Fibroblast of lung (primary cell): ENCODE measurements at regions not wholly inside any gene's neighbourhood (a gene's known extent, or its start where the extent isn't known, plus 50 kb on each side); places are given as distances from the start of the nearest gene placed in this dataset.
"Not testable (repeated sequence)": the region's sequence is repeated elsewhere in the genome, so short reads cannot be mapped to it uniquely, and the experiment has no call there.

Experiments used
- DNase-seq, 2 donors: peaks; one replicate each; pipeline versions ENCODE4 v3.0.0 to v3.0.0-alpha.2; 2010; ENCODE audit warnings: low read depth in 2 of 2
- H2AFZ ChIP-seq: 2 replicates; pipeline ENCODE4 v1.5.1; 2012; ENCODE audit warnings: low read length, control low read depth, inconsistent platforms
- H3K27ac ChIP-seq: 2 replicates; pipeline ENCODE4 v1.5.1; 2011; ENCODE audit warnings: low read length, control low read depth; ENCODE audit not compliant: insufficient read depth
- H3K27me3 ChIP-seq: 2 replicates; pipeline ENCODE4 v1.5.1; 2011; ENCODE audit warnings: mild to moderate bottlenecking, low read length; ENCODE audit not compliant: control insufficient read depth, insufficient read depth
- H3K36me3 ChIP-seq: 2 replicates; pipeline ENCODE4 v1.5.1; 2011; ENCODE audit warnings: low read length; ENCODE audit not compliant: control insufficient read depth, insufficient read depth
- H3K4me1 ChIP-seq: 2 replicates; pipeline ENCODE4 v1.5.1; 2011; ENCODE audit warnings: low read length; ENCODE audit not compliant: control insufficient read depth, insufficient read depth; ENCODE audit errors: extremely low read depth
- H3K4me2 ChIP-seq: 2 replicates; pipeline ENCODE4 v1.5.1; 2011; ENCODE audit warnings: low read length, control low read depth; ENCODE audit not compliant: insufficient read depth; ENCODE audit errors: extremely low read depth
- H3K4me3 ChIP-seq, 4 experiments: fragments of 200-600 bp in 1 of 4; sonication (generic) in 1 of 4; replicated peaks in 1 of 4; 2 replicates each; pipeline ENCODE4 v1.5.1; 2011 to 2016; ENCODE audit warnings: low read length in 4 of 4, low read depth in 3 of 4, mild to moderate bottlenecking in 3 of 4, control low read depth in 2 of 4, inconsistent platforms in 1 of 4, mixed read lengths in 1 of 4; ENCODE audit not compliant: insufficient read depth in 1 of 4; ENCODE audit errors: control extremely low read depth in 1 of 4
- H3K79me2 ChIP-seq: 2 replicates; pipeline ENCODE4 v1.5.1; 2012; ENCODE audit warnings: mild to moderate bottlenecking, low read length, inconsistent platforms; ENCODE audit not compliant: control insufficient read depth, insufficient read depth
- H3K9ac ChIP-seq: 2 replicates; pipeline ENCODE4 v1.5.1; 2011; ENCODE audit warnings: mild to moderate bottlenecking, low read length, control low read depth; ENCODE audit not compliant: insufficient read depth
- H3K9me3 ChIP-seq: 2 replicates; pipeline ENCODE4 v1.5.1; 2012; ENCODE audit warnings: low read depth, low read length; ENCODE audit not compliant: control insufficient read depth, insufficient read depth
- H4K20me1 ChIP-seq: 2 replicates; pipeline ENCODE4 v1.5.1; 2011; ENCODE audit warnings: low read length; ENCODE audit not compliant: control insufficient read depth, insufficient read depth; ENCODE audit errors: extremely low read depth
- CTCF ChIP-seq, 2 donors: IDR thresholded peaks in 1 of 2; conservative IDR thresholded peaks in 1 of 2; 1 replicate in 1 of 2; 2 replicates in 1 of 2; pipeline ENCODE4 v1.5.1; 2011 to 2012; ENCODE audit warnings: low read length in 2 of 2, control low read depth in 1 of 2, inconsistent platforms in 1 of 2, low read depth in 1 of 2, mild to moderate bottlenecking in 1 of 2
- EZH2 ChIP-seq: IDR thresholded peaks from 2 replicates; pipeline ENCODE4 v1.5.1; 2012; ENCODE audit warnings: low read length, control low read depth, mild to moderate bottlenecking; ENCODE audit errors: missing control alignments

DNA sequence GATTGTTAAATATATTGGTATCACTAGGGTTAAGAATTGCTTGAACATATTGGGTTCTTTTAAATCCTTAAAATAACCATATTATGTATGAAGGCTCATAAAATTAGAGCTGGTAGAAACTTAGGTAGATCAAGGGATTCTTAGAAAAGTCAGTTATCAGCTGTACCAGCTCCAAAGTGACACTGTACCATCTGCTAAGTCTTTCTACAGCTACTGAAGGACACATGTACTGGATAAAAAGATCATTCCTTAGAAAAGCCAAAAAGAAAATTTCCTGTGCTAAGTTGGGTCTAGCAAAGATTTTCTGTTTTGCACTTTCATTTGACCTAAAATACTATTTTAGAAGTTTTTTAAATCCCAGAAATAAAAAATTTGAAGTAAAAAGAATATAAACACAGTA, 130.4 kb downstream of the CD164 start:
- no peaks in the 10 kb centered on the region for H3K4me1 ChIP-seq
- H2AFZ ChIP-seq = no peak overlapping the region
- no peak overlapping the region for H3K4me2 ChIP-seq
- H3K9me3 ChIP-seq = no peaks in the 10 kb centered on the region
- DNase-seq = no peak
- no peaks in the 10 kb centered on the region for H3K27me3 ChIP-seq
- H3K79me2 ChIP-seq = no peaks in the 10 kb centered on the region
- no peak overlapping the region for H3K4me3 ChIP-seq
- H3K9ac ChIP-seq = no peak overlapping the region
- no peak for TF ChIP-seq CTCF (conservative IDR thresholded peaks at IDR 0.05 in 1 of 2, IDR thresholded peaks at IDR 0.05 in 1 of 2; ENCODE audit: low read depth in 1 of 2, low read length in 2 of 2)
- TF ChIP-seq EZH2 = no peak
- no peaks in the 10 kb centered on the region for H4K20me1 ChIP-seq
- no peaks in the 10 kb centered on the region for H3K36me3 ChIP-seq
- no peak overlapping the region for H3K27ac ChIP-seq

GRCh38 chr6:109250544-109251156, 131.6 kb downstream of the CD164 start:
- DNase-seq, H3K27me3 ChIP-seq, H3K36me3 ChIP-seq, H3K27ac ChIP-seq, H3K4me1 ChIP-seq, H3K4me3 ChIP-seq, H3K9me3 ChIP-seq, H2AFZ ChIP-seq, H3K9ac ChIP-seq, H3K4me2 ChIP-seq, H3K79me2 ChIP-seq, H4K20me1 ChIP-seq: not testable (repeated sequence)

GRCh38 chr6:109243863-109244825, 138.1 kb downstream of the CD164 start:
- Histone ChIP-seq H3K9ac (no peak overlapping the region), H3K4me1 (no peaks in the 10 kb centered on the region), H3K36me3 (no peaks in the 10 kb centered on the region), H3K27ac (no peak overlapping the region), H3K9me3 (no peaks in the 10 kb centered on the region), H3K4me3 (no peak overlapping the region), H3K79me2 (no peaks in the 10 kb centered on the region), H3K27me3 (no peaks in the 10 kb centered on the region), H2AFZ (no peak overlapping the region), H4K20me1 (no peaks in the 10 kb centered on the region), H3K4me2 (no peak overlapping the region)
- no peak for TF ChIP-seq CTCF (conservative IDR thresholded peaks at IDR 0.05 in 1 of 2, IDR thresholded peaks at IDR 0.05 in 1 of 2; ENCODE audit: low read depth in 1 of 2, low read length in 2 of 2)
- no peak for TF ChIP-seq EZH2
- DNase-seq = no peak
